ENCODE measurements at regions not wholly inside any gene's neighbourhood (a gene's known extent, or its start where the extent isn't known, plus 50 kb on each side); places are given as distances from the start of the nearest gene placed in this dataset.
"Not testable (repeated sequence)": the region's sequence is repeated elsewhere in the genome, so short reads cannot be mapped to it uniquely, and the experiment has no call there.

GRCh38 chr5:51636973-51637372, 253.7 kb downstream of the ISL1 start:
- CTCF ChIA-PET; H3K9me1 ChIP-seq (ENCODE audit: insufficient read depth, low read length); H2AFZ ChIP-seq (replicated peaks; ENCODE audit: low read length, poor library complexity); H2BK5ac ChIP-seq (ENCODE audit: low read depth, low read length, poor library complexity, severe bottlenecking); H2AK5ac ChIP-seq (ENCODE audit: low read depth, low read length); in situ Hi-C loops (cut with MboI; ENCODE audit: low sequenced_read_pairs); H4K5ac ChIP-seq (ENCODE audit: low read depth, low read length); H3K4ac ChIP-seq (ENCODE audit: low read depth, low read length); H2BK15ac ChIP-seq (ENCODE audit: low read depth, low read length); H4K8ac ChIP-seq (ENCODE audit: low read depth in 2 of 2, low read length in 2 of 2); H3K4me1 ChIP-seq (ENCODE audit: control insufficient read depth, insufficient read depth, low read length); dilution Hi-C loops (cut with HindIII; ENCODE audit: low sequenced_read_pairs, unreplicated experiment); H3K9me3 ChIP-seq (ENCODE audit: control insufficient read depth, insufficient read depth, low read length); H3K36me3 ChIP-seq (ENCODE audit: control insufficient read depth, insufficient read depth, low read length); H4K20me1 ChIP-seq (ENCODE audit: insufficient read depth, low read length); H2BK20ac ChIP-seq (ENCODE audit: low read depth, low read length); H3K18ac ChIP-seq (ENCODE audit: low read depth, low read length); H2BK120ac ChIP-seq (ENCODE audit: low read depth, low read length); H3K9ac ChIP-seq (ENCODE audit: low read depth, low read length); H4K91ac ChIP-seq (ENCODE audit: insufficient read depth, low read depth, low read length); H3K56ac ChIP-seq (ENCODE audit: extremely low read depth, insufficient read depth, low read length); H3K79me1 ChIP-seq (ENCODE audit: low read depth in 1 of 2, low read length in 2 of 2); DNase-seq; H2AK9ac ChIP-seq (replicated peaks; ENCODE audit: low read depth, low read length, poor library complexity); intact Hi-C loops (cut with micrococcal nuclease); H3K14ac ChIP-seq (replicated peaks; ENCODE audit: low read depth, low read length); H3K4me3 ChIP-seq (ENCODE audit: insufficient read depth, low read depth, low read length); H3K23ac ChIP-seq (ENCODE audit: low read depth, low read length); BruUV-seq (replicated peaks); H3K27ac ChIP-seq (ENCODE audit: insufficient read depth, low read length); H3K4me2 ChIP-seq (ENCODE audit: low read depth, low read length); ATAC-seq (ENCODE audit: low read depth); POLR2A ChIA-PET (ENCODE audit: unreplicated experiment); H3K27me3 ChIP-seq (ENCODE audit: control insufficient read depth, insufficient read depth, low read length): not testable (repeated sequence)
- no CpG with 5 or more reads among the region's 6 CpGs for WGBS, 2 experiments (ENCODE audit: extremely low coverage in 2 of 2, insufficient read length in 1 of 2)
